ENCODE measurements at regions not wholly inside any gene's neighbourhood (a gene's known extent, or its start where the extent isn't known, plus 50 kb on each side); places are given as distances from the start of the nearest gene placed in this dataset.

- intact Hi-C loops (cut with DNase I) = no loop called here
- no peaks in the 10 kb centered on the region for H3K27me3 ChIP-seq
- H3K4me1 ChIP-seq = no peaks in the 10 kb centered on the region
- no peak for TF ChIP-seq CTCF (IDR thresholded peaks at IDR 0.05)
- H3K27ac ChIP-seq = no peak overlapping the region
- H3K4me3 ChIP-seq = no peak overlapping the region
- DNase-seq (ENCODE audit: low spot score in 2 of 2) = peak in 1 of 2 donors; percentile 55
- H3K9me3 ChIP-seq = no peaks in the 10 kb centered on the region
- no peaks in the 10 kb centered on the region for H3K36me3 ChIP-seq
These were observed 85.8 kb downstream of the DLL1 start for GRCh38 chr6:170205126-170205525.

GRCh38 chr6:170203212-170203611 lies 87.7 kb downstream of the DLL1 start:
- no peak for DNase-seq (ENCODE audit: low spot score in 2 of 2)
- Histone ChIP-seq H3K27me3 (no peaks in the 10 kb centered on the region), H3K4me3 (no peak overlapping the region), H3K36me3 (no peaks in the 10 kb centered on the region), H3K27ac (no peak overlapping the region), H3K9me3 (no peaks in the 10 kb centered on the region), H3K4me1 (no peaks in the 10 kb centered on the region)
- TF ChIP-seq CTCF (IDR thresholded peaks at IDR 0.05) = no peak
- intact Hi-C loops (cut with DNase I) = no loop called here

GRCh38 chr6:170202416-170203135 lies 88.3 kb downstream of the DLL1 start:
- no peaks in the 10 kb centered on the region for H3K36me3 ChIP-seq

DNA sequence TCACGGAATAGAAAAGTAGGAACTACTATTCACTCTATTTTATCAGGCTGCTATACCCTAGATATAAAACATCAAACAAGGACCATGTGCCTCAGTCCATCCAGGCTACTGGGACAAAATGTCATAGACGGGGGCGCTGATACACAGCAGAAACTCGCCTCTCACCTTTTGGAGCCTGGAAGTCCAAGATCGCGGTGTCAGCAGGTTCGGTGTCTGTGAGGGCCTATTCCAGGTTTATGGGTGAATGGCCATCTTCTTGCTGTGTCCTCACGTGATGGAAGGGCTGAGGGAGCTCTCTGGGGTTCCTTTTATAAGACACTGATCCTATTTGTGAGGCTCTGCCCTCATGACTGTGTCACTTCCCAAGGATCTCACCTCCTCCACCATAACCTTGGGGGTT lies 89.5 kb downstream of the DLL1 start:
- no peak overlapping the region for H3K4me3 ChIP-seq
- H3K9me3 ChIP-seq = peaks cover 0 to 2% of the 10 kb centered on the region in 2 donors
- DNase-seq (ENCODE audit: low spot score in 2 of 2) = no peak
- H3K36me3 ChIP-seq = no peaks in the 10 kb centered on the region
- H3K4me1 ChIP-seq = no peaks in the 10 kb centered on the region
- no peak overlapping the region for H3K27ac ChIP-seq
- intact Hi-C loops (cut with DNase I) = no loop called here
- no peaks in the 10 kb centered on the region for H3K27me3 ChIP-seq
- no peak for TF ChIP-seq CTCF (IDR thresholded peaks at IDR 0.05)

More at GRCh38 chr6:170202416-170203135, 88.3 kb downstream of the DLL1 start:
- H3K4me3 ChIP-seq = no peak overlapping the region
- H3K27me3 ChIP-seq = no peaks in the 10 kb centered on the region
- intact Hi-C loops (cut with DNase I) = no loop called here
- TF ChIP-seq CTCF (IDR thresholded peaks at IDR 0.05) = no peak
- no peaks in the 10 kb centered on the region for H3K9me3 ChIP-seq
- H3K4me1 ChIP-seq = no peaks in the 10 kb centered on the region
- H3K27ac ChIP-seq = no peak overlapping the region
- DNase-seq (ENCODE audit: low spot score in 2 of 2) = no peak

GRCh38 chr6:170200458-170200891 lies 90.4 kb downstream of the DLL1 start:
- H3K4me3 ChIP-seq = no peak overlapping the region
- H3K4me1 ChIP-seq = no peaks in the 10 kb centered on the region
- H3K27ac ChIP-seq = no peak overlapping the region
- no peak for DNase-seq (ENCODE audit: low spot score in 2 of 2)
- TF ChIP-seq CTCF (IDR thresholded peaks at IDR 0.05) = no peak
- no peaks in the 10 kb centered on the region for H3K27me3 ChIP-seq
- intact Hi-C loops (cut with DNase I) = no loop called here
- peaks cover 0 to 10% of the 10 kb centered on the region in 2 donors for H3K9me3 ChIP-seq
- H3K36me3 ChIP-seq = no peaks in the 10 kb centered on the region
